Mammary epithelial cell (primary cell): ENCODE measurements at regions not wholly inside any gene's neighbourhood (a gene's known extent, or its start where the extent isn't known, plus 50 kb on each side); places are given as distances from the start of the nearest gene placed in this dataset.

Source experiments
- CTCF ChIP-seq, 2 donors: IDR thresholded peaks in 1 of 2; conservative IDR thresholded peaks in 1 of 2; 2 replicates each; pipeline ENCODE4 v1.5.1; 2011 to 2012; ENCODE audit warnings: inconsistent platforms in 2 of 2, low read length in 2 of 2, mild to moderate bottlenecking in 2 of 2, control low read depth in 1 of 2, low read depth in 1 of 2; ENCODE audit not compliant: insufficient read depth in 1 of 2; ENCODE audit errors: extremely low read depth in 1 of 2
- EZH2 ChIP-seq: IDR thresholded peaks from 2 replicates; pipeline ENCODE4 v1.6.1; 2012; ENCODE audit warnings: low read length, inconsistent platforms, borderline replicate concordance

GRCh38 chr10:60573336-60573735 lies 183.7 kb upstream of the ANK3 start:
- no peak for TF ChIP-seq CTCF (conservative IDR thresholded peaks at IDR 0.05 in 1 of 2, IDR thresholded peaks at IDR 0.05 in 1 of 2; ENCODE audit: extremely low read depth in 1 of 2, insufficient read depth in 1 of 2, low read depth in 1 of 2, low read length in 2 of 2)
- TF ChIP-seq EZH2: no peak
